ENCODE measurements at regions not wholly inside any gene's neighbourhood (a gene's known extent, or its start where the extent isn't known, plus 50 kb on each side); places are given as distances from the start of the nearest gene placed in this dataset.
"Not testable (repeated sequence)": the region's sequence is repeated elsewhere in the genome, so short reads cannot be mapped to it uniquely, and the experiment has no call there.

GRCh38 chr2:122079844-122080243 lies 324.4 kb downstream of the TSN start:
- H3K9me3 Mint-ChIP-seq, result no peaks in the 10 kb centered on the region
- no peaks in the 10 kb centered on the region for H3K4me1 Mint-ChIP-seq (ENCODE audit: low read depth)
- no peak overlapping the region for H3K4me3 Mint-ChIP-seq
- H3K27me3 Mint-ChIP-seq (ENCODE audit: low read depth), result no peaks in the 10 kb centered on the region
- H3K36me3 Mint-ChIP-seq (ENCODE audit: low read depth), result no peaks in the 10 kb centered on the region
- no peak overlapping the region for H3K27ac Mint-ChIP-seq

GRCh38 chr2:122080316-122080715 lies 324.9 kb downstream of the TSN start:
- Mint-ChIP-seq H3K27ac (no peak overlapping the region), H3K27me3 (ENCODE audit: low read depth) (no peaks in the 10 kb centered on the region), H3K4me3 (no peak overlapping the region), H3K36me3 (ENCODE audit: low read depth) (no peaks in the 10 kb centered on the region), H3K4me1 (ENCODE audit: low read depth) (no peaks in the 10 kb centered on the region), H3K9me3 (no peaks in the 10 kb centered on the region)

GRCh38 chr2:122080871-122081270 lies 325.4 kb downstream of the TSN start:
- Mint-ChIP-seq H3K4me1 (ENCODE audit: low read depth) (no peaks in the 10 kb centered on the region), H3K36me3 (ENCODE audit: low read depth) (no peaks in the 10 kb centered on the region), H3K4me3 (no peak overlapping the region), H3K9me3 (no peaks in the 10 kb centered on the region), H3K27ac (no peak overlapping the region), H3K27me3 (ENCODE audit: low read depth) (no peaks in the 10 kb centered on the region)

- no peak overlapping the region for H3K4me3 Mint-ChIP-seq
- H3K36me3 Mint-ChIP-seq (ENCODE audit: low read depth), result no peaks in the 10 kb centered on the region
- H3K4me1 Mint-ChIP-seq (ENCODE audit: low read depth), result no peaks in the 10 kb centered on the region
These were observed 326.3 kb downstream of the TSN start for GRCh38 chr2:122081751-122082150.

GRCh38 chr2:122083256-122084048 lies 328.0 kb downstream of the TSN start:
- H3K4me1 Mint-ChIP-seq (ENCODE audit: low read depth), result no peaks in the 10 kb centered on the region
- H3K27ac Mint-ChIP-seq, result no peak overlapping the region
- no peaks in the 10 kb centered on the region for H3K27me3 Mint-ChIP-seq (ENCODE audit: low read depth)
- H3K36me3 Mint-ChIP-seq (ENCODE audit: low read depth), result no peaks in the 10 kb centered on the region
- no peaks in the 10 kb centered on the region for H3K9me3 Mint-ChIP-seq
- H3K4me3 Mint-ChIP-seq, result no peak overlapping the region

More at GRCh38 chr2:122081751-122082150, 326.3 kb downstream of the TSN start:
- no peaks in the 10 kb centered on the region for H3K9me3 Mint-ChIP-seq
- no peaks in the 10 kb centered on the region for H3K27me3 Mint-ChIP-seq (ENCODE audit: low read depth)
- H3K27ac Mint-ChIP-seq, result no peak overlapping the region

- not testable (repeated sequence) for H3K27me3 Mint-ChIP-seq (ENCODE audit: low read depth); H3K4me1 Mint-ChIP-seq (ENCODE audit: low read depth); H3K4me3 Mint-ChIP-seq; H3K36me3 Mint-ChIP-seq (ENCODE audit: low read depth); H3K27ac Mint-ChIP-seq; H3K9me3 Mint-ChIP-seq
These were observed 330.2 kb downstream of the TSN start for GRCh38 chr2:122085672-122086071.

GRCh38 chr2:122094557-122094956 lies 339.1 kb downstream of the TSN start:
- Mint-ChIP-seq H3K4me3 (no peak overlapping the region), H3K4me1 (ENCODE audit: low read depth) (no peaks in the 10 kb centered on the region), H3K9me3 (no peaks in the 10 kb centered on the region), H3K27me3 (ENCODE audit: low read depth) (peaks cover 4% of the 10 kb centered on the region), H3K36me3 (ENCODE audit: low read depth) (no peaks in the 10 kb centered on the region), H3K27ac (no peak overlapping the region)

- Mint-ChIP-seq H3K4me3 (no peak overlapping the region), H3K9me3 (no peaks in the 10 kb centered on the region), H3K27ac (no peak overlapping the region), H3K4me1 (ENCODE audit: low read depth) (no peaks in the 10 kb centered on the region), H3K36me3 (ENCODE audit: low read depth) (no peaks in the 10 kb centered on the region), H3K27me3 (ENCODE audit: low read depth) (peaks cover 4% of the 10 kb centered on the region)
These were observed 341.3 kb downstream of the TSN start for GRCh38 chr2:122096761-122097160.

- Mint-ChIP-seq H3K4me1 (ENCODE audit: low read depth) (no peaks in the 10 kb centered on the region), H3K27me3 (ENCODE audit: low read depth) (peaks cover 4% of the 10 kb centered on the region), H3K36me3 (ENCODE audit: low read depth) (no peaks in the 10 kb centered on the region), H3K4me3 (no peak overlapping the region), H3K27ac (no peak overlapping the region), H3K9me3 (no peaks in the 10 kb centered on the region)
These were observed 342.9 kb downstream of the TSN start for GRCh38 chr2:122098306-122098705.

GRCh38 chr2:122100346-122100745 lies 344.9 kb downstream of the TSN start:
- Mint-ChIP-seq H3K27ac (no peak overlapping the region), H3K36me3 (ENCODE audit: low read depth) (no peaks in the 10 kb centered on the region), H3K4me1 (ENCODE audit: low read depth) (no peaks in the 10 kb centered on the region), H3K9me3 (no peaks in the 10 kb centered on the region), H3K4me3 (no peak overlapping the region), H3K27me3 (ENCODE audit: low read depth) (no peaks in the 10 kb centered on the region)

GRCh38 chr2:122100756-122101155 lies 345.3 kb downstream of the TSN start:
- no peaks in the 10 kb centered on the region for H3K9me3 Mint-ChIP-seq
- H3K36me3 Mint-ChIP-seq (ENCODE audit: low read depth), result no peaks in the 10 kb centered on the region
- H3K4me3 Mint-ChIP-seq, result no peak overlapping the region
- no peaks in the 10 kb centered on the region for H3K4me1 Mint-ChIP-seq (ENCODE audit: low read depth)
- H3K27ac Mint-ChIP-seq, result no peak overlapping the region
- H3K27me3 Mint-ChIP-seq (ENCODE audit: low read depth), result no peaks in the 10 kb centered on the region

GRCh38 chr2:122101319-122101718 lies 345.9 kb downstream of the TSN start:
- no peaks in the 10 kb centered on the region for H3K36me3 Mint-ChIP-seq (ENCODE audit: low read depth)
- no peak overlapping the region for H3K27ac Mint-ChIP-seq
- H3K9me3 Mint-ChIP-seq, result no peaks in the 10 kb centered on the region
- H3K27me3 Mint-ChIP-seq (ENCODE audit: low read depth), result no peaks in the 10 kb centered on the region
- H3K4me1 Mint-ChIP-seq (ENCODE audit: low read depth), result no peaks in the 10 kb centered on the region
- H3K4me3 Mint-ChIP-seq, result no peak overlapping the region

- Mint-ChIP-seq H3K9me3 (no peaks in the 10 kb centered on the region), H3K36me3 (ENCODE audit: low read depth) (no peaks in the 10 kb centered on the region), H3K27ac (no peak overlapping the region), H3K4me1 (ENCODE audit: low read depth) (no peaks in the 10 kb centered on the region), H3K27me3 (ENCODE audit: low read depth) (no peaks in the 10 kb centered on the region), H3K4me3 (no peak overlapping the region)
These were observed 349.9 kb downstream of the TSN start for GRCh38 chr2:122105171-122105876.

- no peaks in the 10 kb centered on the region for H3K27me3 Mint-ChIP-seq (ENCODE audit: low read depth)
- no peaks in the 10 kb centered on the region for H3K9me3 Mint-ChIP-seq
- H3K36me3 Mint-ChIP-seq (ENCODE audit: low read depth), result no peaks in the 10 kb centered on the region
- no peak overlapping the region for H3K27ac Mint-ChIP-seq
- H3K4me1 Mint-ChIP-seq (ENCODE audit: low read depth), result no peaks in the 10 kb centered on the region
- H3K4me3 Mint-ChIP-seq, result no peak overlapping the region
These were observed 350.4 kb downstream of the TSN start for GRCh38 chr2:122105877-122106206.

GRCh38 chr2:122108186-122108585 lies 352.7 kb downstream of the TSN start:
- no peaks in the 10 kb centered on the region for H3K27me3 Mint-ChIP-seq (ENCODE audit: low read depth)

More at GRCh38 chr2:122108186-122108585, 352.7 kb downstream of the TSN start:
- H3K9me3 Mint-ChIP-seq, result no peaks in the 10 kb centered on the region
- no peak overlapping the region for H3K27ac Mint-ChIP-seq
- H3K36me3 Mint-ChIP-seq (ENCODE audit: low read depth), result no peaks in the 10 kb centered on the region
- H3K4me3 Mint-ChIP-seq, result no peak overlapping the region
- H3K4me1 Mint-ChIP-seq (ENCODE audit: low read depth), result no peaks in the 10 kb centered on the region
